Renal pelvis (tissue), 1 donor: ENCODE measurements at regions not wholly inside any gene's neighbourhood (a gene's known extent, or its start where the extent isn't known, plus 50 kb on each side); places are given as distances from the start of the nearest gene placed in this dataset.
"Not testable (repeated sequence)": the region's sequence is repeated elsewhere in the genome, so short reads cannot be mapped to it uniquely, and the experiment has no call there.

ENCODE experiments used
- DNase-seq: peaks from one replicate; pipeline ENCODE4 v3.0.0-alpha.2; 2013

DNA sequence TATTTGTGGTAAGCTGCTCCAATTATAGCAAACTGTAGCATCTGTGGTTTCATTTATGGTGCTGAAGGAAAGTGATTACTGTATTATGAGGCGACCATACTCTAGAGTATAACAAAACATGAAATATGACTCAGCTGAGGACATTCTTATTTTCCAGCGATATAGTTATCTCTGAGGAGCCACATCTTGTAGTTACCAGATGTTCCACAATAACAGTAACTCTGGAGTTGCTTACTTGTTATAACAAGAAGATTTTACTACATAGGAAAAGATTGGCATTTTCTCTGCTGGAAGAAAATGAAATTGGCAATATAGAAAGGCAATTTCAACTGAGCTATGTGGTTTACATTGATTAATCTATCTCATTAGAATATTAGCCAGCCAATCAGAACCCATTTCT is 1634.2 kb downstream of the PCDH9 start:
- no peak for DNase-seq

DNA sequence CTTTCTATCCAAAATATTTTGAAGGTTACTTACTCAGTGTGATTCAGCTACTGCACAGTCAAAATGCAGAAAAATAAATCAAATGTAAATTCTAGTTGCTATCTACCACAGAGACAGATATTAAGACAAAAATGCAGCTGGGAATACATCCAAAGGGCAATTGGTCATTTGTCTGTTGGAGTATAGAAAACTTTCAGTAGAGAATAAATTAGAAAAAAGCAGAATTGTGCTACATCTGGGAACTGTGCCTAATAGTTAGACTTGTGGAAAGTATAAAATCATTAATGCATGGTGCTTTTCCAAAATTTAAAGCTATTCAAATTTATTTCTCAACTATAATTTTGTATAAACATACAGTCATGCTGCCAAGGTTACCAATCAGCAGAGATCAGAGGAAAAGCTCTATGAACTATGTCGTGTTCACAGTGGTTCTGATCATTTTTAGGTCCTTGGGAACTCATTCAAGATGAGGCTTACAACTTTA is 1635.8 kb downstream of the PCDH9 start:
- DNase-seq = peak; percentile 65

DNA sequence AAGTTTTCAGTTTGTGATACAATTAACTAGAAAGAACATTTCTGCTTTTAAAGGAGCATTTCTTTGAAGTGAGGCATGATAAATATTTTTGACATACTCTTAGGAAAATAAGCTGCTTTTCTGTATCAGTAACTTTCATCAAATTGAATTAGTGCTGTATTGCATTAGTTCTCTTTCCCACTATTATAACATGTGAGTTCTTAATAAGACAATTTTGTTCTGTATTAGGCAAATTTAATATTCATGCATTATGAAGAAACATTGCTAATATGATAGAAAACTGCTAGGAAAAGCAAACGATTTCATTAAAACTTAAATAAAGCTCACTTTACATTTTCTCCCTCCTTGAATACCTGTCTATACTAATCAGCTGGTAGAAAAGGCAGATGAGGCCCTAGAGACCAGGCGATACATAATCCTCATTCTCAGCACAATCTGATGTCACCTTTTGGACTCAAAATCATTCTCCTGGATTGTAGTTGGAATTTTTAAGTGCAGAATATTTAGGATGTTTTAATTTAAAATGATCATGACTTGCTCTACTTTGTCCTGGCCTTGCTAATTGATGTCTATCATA is 1636.8 kb downstream of the PCDH9 start:
- no peak for DNase-seq

DNA sequence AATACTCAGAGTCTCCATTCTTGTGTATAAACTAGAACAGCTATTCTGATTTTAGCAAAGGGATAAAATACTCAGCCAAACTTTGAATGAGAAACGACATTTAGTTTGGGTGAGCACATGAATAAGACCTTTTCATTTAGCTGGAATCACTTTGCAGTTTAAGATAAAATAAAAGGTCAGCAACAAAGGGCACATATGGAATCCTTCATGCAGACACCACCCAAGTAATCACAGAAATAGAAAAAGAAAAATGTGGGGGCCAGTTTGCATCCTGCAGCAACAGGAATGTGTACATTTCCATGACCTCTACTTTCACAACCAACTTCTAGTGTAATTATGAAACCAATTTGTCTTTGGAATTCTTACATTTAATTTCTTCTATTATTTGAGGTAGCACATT is 1637.4 kb downstream of the PCDH9 start:
- no peak for DNase-seq

DNA sequence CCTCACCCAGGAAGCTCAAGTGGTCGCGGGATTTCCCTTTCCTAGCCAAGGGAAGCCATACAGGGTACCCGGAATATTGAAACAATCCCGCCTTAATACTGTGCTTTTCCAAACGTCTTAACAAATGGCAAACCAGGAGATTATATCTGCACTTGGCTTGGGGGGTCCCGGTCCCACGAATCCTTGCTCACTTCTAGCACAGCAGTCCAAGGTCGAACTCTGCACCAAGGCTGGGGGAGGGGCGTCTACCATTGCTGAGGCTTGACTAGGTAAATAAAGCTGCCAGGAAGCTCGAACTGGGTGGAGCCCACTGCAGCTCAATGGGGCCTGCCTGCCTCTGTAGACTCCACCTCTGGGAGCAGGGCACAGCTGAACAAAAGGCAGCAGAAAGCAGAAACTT is 1644.8 kb downstream of the PCDH9 start:
- no peak for DNase-seq

DNA sequence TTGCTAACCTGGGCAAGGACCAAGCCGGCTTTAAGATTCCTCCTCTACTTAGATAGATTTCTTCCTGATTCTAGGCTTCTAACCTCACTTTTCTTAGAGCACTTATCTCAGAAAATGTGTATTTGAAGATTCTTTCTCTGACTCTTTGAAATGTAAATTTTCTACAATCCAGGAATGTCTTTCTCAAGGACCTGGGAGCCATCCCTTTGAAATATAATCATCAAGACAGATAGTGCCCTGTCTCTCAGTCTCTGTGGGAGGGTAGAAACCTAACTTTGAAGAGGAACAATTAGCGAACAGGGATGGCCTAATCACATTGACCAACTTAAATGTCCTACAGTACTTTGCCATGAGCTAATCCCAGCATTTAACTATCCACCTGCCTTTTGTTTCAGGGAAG is 1646.0 kb downstream of the PCDH9 start:
- DNase-seq = no peak

DNA sequence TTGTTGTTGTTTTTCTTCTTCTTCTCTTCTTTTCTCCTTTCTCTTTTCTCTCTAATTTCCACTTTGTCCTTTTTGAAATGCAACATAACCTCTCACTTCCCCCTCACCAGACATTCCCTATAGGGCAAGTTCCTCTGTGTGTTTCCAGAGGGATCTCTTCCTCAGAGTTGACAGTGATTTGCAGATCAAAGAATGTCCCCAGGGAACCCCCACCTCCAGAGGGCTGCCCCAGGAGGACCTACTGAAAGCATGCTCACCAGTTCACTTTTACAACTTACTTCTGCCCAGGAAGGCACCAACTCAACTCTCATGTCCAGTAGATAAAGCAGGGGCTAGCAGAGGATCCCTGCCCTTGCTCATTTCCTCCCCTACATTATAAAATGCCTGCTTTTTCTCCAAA is 1648.0 kb downstream of the PCDH9 start:
- DNase-seq = no peak

DNA sequence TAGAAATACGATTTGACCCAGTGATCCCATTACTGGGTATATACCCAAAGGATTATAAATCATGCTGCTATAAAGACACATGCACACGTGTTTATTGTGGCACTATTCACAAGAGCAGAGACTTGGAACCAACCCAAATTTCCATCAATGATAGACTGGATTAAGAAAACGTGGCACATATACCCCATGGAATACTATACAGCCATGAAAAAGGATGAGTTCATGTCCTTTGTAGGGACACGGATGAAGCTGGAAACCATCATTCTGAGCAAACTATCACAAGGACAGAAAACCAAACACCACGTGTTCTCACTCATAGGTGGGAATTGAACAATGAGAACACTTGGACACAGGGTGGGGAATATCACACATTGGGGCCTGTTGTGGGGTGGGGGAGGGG is 1665.6 kb downstream of the PCDH9 start:
- not testable (repeated sequence) for DNase-seq

DNA sequence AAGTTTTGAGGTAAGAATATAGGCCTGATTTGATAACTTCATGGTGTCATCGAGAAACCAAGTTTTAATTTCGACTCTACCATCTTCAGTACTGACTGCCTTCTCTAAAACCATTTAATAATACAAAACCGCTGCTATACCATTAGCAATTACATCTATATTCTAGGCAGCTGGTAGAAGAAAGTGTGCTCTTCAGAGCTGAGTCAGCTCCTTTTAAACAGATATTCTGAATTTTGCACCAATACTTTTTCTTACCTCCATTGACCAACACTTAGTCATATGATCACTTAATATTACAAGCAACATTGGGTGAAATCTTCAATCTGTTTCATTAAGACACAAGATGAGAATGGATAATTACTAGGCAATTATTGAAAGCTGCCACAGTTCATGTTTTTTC is 1667.8 kb downstream of the PCDH9 start:
- DNase-seq = no peak

DNA sequence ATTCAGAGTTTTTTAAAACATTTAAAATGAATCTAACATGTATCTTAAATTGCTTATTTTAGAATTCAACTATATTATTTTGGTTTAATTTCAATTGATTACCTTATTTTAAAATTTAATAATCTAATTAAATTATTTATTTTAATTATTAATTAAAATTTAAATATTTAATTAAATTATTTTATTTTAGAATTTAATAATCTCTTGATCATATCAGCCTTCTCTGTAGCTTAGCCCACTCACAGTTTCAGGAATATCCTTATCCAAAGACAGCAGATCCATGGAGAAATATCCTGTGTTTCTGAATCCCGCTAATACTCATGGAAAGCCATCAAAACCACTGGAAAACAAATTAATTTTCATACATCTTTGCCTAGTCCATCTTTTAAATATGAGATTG is 1669.2 kb downstream of the PCDH9 start:
- no peak for DNase-seq

DNA sequence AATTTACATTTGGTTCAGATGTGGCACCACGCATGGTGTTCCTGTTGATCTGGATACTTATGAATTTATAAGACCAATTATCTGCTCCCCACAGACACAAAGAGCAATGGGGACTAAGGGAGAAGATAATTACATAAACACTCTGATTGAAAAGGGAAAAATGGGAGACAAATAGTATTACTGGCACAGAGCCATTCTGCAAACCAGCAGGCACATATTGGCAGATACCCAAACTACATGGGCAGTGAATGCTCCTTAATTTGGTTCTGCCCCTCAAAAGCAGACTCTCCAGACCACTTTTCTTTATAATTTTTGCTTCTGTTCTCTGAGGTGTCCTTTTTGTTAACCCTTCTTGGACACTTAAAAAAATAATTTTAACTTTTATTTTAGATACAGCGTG is 1674.2 kb downstream of the PCDH9 start:
- DNase-seq = no peak

DNA sequence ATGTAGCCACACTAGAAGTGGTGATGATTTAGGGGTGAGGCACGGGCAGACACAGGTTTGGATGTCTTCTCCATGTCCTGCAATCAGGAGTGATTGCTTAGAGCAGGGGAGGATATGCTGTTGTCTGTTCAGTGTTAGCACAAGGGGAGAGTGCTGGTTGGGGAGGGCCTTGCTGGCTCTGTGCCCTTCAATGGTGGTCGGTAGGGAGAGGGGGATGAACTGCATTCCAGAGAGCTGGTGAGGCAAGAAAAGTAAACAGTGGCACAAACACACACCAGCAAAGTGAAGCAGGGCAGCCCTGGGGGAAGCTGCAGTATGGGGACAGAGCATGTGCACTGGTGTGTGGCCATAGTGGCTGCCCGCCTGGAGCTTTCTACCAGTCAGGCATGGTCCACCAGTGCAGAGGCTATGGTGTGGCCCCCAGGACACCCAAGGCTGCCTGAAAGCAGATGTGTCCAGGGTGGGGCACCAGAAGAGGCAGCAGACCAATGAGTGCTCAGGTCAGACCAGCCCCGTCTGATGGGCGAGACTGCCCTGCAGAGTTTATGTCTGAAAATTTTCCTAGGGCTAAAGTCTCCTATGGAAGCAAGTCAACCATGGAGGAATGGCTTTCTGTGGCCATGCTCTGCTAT is 1676.9 kb downstream of the PCDH9 start:
- DNase-seq = peak; percentile 9

DNA sequence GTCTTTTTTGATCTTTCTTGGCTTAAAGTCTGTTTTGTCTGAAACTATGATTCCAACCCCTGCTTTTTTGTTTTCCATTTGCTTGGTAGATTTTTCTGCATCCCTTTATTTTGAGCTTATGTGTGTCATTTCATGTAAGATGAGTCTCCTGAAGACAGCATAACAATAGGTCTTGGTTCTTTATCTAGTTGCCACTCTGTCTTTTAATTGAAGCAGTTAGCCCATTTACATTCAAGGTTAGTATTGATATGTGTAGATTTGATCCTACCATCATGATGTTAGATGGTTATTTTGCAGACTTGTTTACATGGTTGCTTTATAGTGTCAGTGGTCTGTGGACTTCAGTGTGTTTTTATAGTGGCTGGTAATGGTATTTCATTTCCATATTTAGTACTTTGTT is 1678.9 kb downstream of the PCDH9 start:
- DNase-seq = no peak

DNA sequence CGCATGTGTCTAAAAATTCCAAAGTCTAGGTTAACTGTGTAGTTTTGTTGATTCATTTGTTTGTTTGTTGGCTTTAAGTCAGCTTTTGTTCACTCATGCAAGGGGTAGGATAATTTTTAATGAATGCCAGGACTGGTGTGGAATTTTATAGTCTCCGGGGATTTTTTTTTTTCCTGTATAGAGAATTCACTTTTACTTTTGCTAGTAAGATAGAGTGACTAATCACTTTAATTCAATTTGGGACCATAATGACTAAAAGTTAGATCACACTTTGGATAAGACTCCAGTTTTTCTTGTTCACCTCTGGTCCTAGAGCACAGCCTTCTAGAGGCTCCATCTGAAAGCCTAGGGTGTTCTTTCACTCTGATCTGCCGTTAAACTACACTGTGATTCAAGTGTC is 1690.0 kb downstream of the PCDH9 start:
- DNase-seq = no peak

DNA sequence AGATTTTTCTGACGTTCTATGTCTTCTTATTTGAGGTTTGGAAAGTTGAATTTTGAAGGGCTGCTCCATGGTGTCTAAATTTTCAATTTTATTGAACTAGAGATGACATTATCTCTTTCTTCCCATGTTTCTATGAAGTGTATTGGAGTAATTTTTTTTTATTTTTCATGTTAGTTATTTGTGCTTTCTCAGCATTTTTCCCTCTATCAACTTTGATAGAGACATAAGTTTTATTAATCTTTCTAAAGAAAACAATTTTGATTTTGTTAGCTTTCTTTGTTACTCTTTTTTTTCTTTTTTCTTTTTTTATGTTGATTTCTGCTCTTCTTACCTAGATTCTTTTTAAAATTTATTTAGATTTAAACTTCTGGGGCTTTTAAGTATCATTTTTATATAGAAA is 1694.8 kb downstream of the PCDH9 start:
- no peak for DNase-seq

DNA sequence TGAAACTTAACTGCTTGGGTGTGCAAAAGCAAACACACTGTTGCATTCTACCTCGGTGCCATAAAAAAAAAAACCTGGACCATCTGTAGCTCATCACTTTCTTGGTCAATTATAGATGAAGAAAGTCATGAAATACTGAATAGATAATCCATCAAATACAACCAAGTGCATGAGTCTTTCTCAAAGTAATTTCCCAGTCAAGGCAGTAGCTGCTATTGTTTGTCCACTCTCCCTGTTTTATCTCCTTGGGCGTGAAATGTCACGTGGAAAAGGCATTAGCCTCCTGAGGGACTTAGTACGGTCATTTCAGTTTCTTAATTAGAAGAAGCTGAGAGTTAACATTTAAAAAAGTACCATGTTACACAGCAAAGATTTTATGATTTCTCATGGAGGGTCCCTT is 1697.9 kb downstream of the PCDH9 start:
- DNase-seq = no peak

DNA sequence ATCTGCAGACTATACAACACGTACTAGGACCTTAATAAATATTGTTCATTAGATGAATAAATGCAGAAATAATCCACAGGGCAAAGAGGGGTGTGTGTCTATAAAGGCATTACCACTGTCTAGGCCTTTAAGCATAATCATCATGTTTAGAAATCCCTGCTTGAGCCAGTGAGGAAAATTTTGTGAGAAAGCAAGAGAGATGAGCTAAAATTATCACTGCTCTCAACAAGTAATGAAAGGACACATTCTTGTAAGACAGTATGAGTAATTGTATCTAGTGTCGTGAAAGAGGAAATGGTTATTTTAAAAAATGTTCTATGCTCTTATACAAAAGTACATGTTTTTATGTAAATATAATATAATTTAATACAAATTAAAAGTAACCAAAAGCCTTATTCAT is 1699.4 kb downstream of the PCDH9 start:
- DNase-seq = no peak

DNA sequence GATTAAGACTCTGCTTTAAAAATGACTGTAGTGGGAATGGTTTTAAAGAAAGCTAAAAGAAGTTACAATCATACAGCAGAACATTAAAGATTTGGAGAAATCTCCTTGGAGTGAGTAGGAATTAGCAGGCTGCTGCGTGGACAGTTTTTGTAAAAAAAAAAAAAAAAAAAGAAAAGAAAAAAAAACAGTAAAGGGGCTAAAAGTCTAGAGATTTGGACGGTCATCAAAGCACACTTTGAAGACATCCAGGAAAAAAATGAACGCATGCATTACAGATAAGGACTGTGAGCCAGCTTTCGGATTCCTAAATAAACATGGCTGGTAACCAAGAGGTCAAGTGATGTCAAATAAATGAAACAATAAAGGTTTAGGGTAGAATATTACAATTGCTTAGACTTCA is 1700.6 kb downstream of the PCDH9 start:
- no peak for DNase-seq

DNA sequence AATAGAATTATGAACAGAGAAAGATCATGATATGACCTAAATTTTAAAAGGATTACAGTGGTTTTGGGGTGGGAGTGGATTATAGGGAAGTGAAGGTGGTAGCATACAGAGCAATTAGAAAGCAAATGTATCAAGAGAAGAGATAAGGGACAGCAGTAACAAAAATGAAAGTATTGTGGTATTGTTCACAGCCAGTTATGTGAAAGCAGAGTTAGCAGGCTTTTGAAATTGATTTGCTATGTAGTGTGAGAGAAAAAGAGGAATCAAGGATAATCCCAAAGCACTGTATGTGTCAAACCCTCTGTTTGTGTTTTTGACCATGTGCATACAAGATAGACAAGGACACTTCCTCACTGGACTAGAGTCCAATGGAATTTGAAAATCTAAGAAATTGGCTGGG is 1721.4 kb downstream of the PCDH9 start:
- DNase-seq = no peak

DNA sequence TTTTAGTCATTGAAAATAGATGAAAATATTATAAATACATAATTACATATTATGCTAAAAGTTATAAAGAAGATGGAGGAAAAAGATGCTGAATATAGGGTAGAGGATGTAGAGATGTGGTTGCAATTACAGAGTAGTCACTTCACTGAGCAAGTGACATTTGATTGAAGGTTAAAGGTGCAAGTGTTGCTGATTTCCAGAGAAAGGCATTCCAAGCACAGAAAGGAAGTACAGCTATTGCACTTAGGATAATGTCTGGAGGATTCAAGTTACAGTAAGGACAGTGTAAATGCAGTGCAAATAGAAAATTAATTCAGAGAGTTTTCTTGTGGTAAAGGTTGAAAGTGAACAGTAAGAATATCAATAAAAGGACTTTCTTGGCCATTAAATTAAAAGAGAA is 1721.8 kb downstream of the PCDH9 start:
- DNase-seq = no peak

DNA sequence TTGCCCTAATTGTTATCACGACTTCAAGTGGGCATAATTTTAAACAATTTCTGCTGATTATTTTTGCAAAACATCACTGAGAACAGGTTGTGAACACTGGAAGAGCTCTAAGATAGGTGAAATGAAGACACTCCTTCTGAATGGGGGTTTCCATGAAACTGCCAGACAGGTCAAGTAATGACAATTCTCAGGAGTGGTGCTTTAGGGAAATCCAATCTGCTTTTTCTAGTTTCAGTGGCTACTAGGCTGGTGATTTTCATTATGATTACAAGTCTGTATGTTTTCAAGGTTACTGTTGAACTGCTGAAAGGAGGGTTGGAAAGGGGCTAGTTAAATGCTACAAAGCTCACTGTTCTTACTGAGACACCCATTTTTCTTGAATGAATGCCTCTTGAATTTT is 1724.2 kb downstream of the PCDH9 start:
- DNase-seq = no peak

DNA sequence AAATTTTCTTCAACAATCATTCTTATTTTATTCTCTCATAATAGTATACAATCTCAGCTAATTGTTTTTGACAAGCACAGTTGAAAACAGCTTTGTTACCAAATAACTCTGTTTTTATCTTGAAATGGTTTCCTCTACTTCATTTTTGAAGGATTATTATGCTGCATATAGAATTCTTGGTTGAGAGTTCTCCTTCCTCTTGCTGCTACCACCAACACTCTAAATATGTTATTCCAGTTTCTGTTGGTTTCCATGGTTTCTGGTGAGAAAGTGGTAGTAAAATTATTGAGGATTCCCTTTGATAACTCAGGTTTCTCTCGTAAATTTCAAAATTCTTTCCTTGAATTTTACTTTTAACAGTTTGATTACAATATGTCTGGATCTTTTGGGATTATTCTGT is 1725.9 kb downstream of the PCDH9 start:
- DNase-seq = no peak

DNA sequence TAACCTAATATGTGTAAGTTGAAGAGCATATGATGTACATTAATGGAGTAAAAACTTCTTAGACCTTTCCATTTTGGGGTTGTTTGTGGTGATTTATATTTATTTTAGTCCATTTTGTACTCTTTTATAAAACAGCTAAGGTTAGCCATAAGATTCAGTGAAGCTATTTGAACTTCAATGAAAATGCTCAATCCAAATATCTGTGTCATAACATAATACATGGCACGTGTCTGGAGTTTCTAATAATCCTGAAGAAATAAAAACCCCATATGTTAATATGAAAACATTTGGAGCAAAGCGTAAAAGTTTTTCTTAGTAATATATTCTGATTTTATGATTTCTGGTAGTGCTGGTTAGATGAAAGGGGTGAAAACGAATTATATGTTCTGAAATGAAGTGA is 1729.7 kb downstream of the PCDH9 start:
- DNase-seq = no peak

DNA sequence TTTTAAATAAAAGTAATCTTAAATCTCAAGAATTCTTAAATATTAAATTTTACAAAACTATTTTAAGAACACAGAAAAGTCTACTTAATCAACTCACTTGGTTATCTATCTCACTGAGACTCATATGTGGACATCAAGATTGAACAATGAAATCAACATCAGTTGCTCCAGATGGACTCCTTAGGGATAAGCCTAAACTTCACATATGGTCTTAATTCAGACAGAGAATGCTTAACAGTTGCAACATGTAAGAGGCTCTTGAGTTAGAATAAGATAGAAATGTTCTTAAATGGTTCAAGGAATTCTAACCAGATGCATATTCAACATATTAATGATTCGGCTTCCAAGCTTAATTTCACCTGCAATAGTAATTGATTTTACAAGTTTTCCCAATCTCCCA is 1730.9 kb downstream of the PCDH9 start:
- DNase-seq = no peak
